ENCODE measurements at regions not wholly inside any gene's neighbourhood (a gene's known extent, or its start where the extent isn't known, plus 50 kb on each side); places are given as distances from the start of the nearest gene placed in this dataset.
"Not testable (repeated sequence)": the region's sequence is repeated elsewhere in the genome, so short reads cannot be mapped to it uniquely, and the experiment has no call there.

DNA sequence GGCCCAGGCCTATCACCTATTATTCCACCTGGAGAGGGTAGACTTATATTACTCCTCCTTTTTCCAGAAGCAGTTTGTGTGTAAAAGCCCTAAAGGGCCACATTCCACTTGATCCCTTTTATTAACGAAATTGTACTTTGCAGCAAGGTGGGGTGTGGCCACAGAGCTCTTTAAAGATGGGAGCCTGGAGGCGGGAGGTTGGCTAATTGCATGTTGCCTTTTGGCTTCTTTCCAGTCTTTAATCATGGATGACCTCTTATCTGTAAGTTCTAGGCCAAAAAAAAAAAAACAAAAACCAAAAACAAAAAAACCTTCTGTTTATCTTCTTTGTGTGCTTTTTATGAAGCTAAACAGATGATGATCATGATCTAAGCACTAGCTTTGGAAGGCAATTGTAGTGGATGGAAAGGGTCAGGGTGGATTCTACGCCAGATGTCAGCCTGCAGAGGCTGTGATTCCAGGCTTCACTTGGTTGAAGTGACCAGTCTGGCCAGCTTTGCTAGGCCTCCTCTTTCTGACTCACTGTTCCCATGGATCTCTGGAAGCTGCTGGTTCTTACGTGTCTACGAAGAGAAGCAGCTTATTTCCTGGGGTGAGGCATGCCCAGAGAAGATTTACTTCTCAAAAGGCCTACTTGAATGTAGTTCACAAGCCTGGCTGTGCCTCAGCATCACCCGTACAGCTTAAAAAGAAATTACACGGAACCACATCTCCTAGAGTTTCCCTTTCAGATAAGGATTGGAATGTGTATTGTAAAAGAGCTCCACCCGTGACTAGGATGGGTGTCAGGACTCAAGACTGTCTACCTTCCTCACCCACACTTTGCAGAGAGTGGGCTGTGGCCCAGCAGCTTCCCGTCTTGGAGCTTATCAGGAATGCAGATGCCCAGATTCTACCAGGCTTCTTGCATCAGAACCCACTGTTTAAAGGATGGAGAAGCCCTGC is 330.9 kb upstream of the C2CD4B start:
- DNase-seq (ENCODE audit: low spot score) = no peak

DNA sequence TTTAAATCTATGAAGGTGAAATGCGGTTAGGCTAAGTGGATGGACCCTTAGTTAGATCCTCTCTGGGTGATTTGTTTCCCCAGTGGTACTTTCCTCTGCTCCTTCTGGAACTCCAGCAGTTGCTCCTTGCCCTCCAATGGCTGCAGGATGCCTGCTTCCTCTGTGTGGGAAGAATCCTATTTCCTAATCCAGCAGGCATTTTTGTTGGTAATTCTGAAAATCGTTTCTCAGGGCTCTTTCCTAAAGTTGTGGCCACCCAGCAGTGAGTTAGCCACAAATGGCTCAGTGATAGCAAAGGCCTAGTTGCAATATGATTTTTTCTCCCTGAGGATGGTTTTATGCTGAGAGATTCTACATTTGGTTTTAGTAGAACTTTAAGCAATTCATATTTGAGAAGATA is 332.3 kb upstream of the C2CD4B start:
- DNase-seq (ENCODE audit: low spot score) = no peak

DNA sequence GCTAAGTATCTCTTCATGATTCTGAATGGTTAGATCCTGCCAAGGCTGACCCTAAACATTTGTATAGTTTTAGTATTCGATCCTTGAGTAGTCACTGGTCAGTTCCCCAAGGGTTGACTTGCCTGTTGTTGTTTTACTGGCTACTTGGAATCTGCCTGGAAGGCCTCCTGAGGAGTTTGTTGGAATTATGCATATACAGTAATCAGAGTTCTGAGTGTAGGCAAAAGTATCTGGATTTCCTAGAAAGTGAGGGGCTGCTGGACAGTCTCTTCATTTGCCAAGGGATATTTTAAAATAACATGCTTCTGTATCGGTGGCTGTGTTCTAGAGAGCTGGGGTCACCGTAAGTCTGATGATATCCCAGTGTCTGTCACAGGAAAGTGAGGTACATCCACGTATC is 333.2 kb upstream of the C2CD4B start:
- DNase-seq (ENCODE audit: low spot score) = no peak

DNA sequence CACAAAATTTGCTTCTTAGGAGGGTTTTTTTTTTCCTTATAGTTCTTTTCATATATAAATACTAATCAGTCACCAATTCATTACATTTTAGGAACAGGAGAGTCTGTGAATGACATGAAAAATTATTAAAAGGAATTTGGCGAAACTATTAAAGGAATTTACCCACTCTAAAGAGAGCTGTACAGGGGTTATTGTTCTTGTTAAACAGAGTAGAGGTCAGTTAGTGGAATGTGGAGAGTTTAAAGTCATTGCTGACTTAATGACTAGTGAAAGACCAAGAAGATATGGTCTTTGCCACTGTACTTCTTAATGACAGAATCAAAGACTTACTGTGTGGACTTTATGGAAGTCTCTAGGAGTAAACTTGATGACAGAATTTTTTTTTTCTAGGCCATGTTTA is 333.6 kb upstream of the C2CD4B start:
- DNase-seq (ENCODE audit: low spot score) = no peak

DNA sequence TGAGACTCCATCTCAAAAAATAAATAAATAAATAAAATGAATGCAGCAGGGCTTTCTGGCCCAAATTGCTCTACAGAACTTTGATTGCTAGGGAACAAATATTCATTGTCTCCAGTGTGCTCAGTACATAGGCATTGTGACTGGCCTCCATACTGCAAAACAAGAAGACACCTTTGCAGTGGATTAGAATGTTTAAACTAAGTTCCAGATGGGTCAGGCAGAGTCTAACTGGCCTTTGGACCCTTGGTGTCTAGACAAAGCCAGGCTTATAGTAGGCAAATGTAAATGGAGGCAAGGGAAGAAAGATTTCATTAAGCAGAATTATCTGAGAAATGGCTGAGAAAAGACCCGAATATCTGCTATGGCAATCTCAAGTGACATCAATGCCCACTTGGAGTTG is 335.2 kb upstream of the C2CD4B start:
- no peak for DNase-seq (ENCODE audit: low spot score)

DNA sequence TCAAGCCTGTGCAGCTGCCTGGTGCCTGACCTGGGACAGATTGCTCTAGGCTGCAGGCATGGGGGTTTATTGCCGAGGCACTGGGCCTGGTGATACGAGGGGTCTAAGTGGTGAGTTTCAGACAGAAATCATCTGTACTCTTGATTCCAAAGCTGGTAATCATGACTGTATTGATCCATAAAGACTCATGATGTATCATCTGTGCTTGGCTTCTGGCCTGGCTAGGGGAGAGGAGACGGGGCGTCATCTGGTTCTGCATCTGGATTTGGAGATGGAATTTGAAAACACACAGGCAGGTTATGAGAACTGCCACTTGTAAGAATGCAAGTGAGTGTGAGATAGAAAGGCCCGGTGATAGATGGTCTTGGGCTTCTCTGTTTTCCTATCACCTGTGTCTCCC is 337.4 kb upstream of the C2CD4B start:
- DNase-seq (ENCODE audit: low spot score) = no peak

DNA sequence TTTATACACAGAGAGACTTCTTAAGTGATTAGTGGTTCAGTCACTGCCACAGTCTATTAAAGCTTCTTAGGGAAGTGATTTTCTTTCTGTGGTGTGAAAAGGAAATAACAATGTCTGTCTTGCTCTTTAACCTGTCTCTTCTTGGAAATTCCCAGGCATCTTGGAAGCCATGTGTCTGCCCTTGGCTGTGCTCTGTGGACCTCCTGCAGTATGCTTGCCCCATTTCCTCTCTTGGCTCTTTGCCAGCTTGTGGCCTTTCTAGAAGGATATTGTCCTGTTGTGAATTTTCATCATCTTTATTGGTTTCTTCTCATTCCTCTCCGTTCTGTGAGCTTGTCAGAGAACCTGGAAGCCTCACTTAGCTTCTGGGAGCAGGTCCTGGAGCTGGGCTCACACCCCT is 338.4 kb upstream of the C2CD4B start:
- no peak for DNase-seq (ENCODE audit: low spot score)

DNA sequence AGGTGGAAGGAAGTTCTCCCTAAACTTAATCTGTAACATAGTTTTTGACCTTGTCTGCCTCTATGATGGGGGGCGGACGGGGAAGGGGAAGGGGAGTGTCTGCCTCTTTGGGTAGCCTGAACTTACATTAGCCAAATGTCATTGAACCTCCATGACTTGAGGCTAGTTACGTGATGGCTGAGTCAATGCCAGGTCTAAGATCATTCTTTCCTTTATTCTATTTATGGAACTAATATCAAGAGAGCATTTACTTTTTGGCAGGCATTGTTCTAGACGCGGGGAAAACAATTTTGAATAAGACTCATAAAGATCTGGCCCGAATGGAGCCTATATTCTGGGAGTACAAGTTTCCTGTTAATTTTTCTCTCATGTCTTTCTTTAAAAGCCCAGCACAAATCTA is 340.7 kb upstream of the C2CD4B start:
- no peak for DNase-seq (ENCODE audit: low spot score)

DNA sequence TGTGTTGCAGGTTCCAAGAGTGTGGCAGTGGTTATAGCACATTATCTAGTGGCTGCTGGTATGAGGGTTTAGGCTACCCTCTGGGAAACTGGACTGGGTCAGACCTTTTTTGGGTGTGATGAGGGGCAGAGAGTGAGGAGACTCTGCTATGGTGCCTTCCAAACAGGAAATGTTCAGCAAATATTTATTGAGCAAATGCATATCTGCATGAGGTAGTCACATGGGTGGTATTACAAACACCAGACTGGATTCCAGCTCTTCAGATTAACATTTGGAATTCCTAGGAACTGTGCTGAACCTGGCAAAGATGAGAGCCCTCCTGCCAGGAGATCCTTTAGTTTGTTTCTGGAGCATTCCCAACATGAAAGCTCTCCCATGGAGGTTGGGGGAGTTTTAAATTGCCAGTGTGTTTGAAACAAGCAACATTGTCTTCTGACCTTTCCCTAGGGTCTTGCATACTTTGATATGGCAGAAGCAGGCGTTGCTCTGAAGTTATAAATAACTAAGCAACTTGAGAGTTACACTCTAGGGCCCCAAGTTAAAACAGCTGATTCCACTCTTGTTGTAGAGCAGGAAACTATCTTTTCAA is 341.2 kb upstream of the C2CD4B start:
- DNase-seq (ENCODE audit: low spot score) = no peak

DNA sequence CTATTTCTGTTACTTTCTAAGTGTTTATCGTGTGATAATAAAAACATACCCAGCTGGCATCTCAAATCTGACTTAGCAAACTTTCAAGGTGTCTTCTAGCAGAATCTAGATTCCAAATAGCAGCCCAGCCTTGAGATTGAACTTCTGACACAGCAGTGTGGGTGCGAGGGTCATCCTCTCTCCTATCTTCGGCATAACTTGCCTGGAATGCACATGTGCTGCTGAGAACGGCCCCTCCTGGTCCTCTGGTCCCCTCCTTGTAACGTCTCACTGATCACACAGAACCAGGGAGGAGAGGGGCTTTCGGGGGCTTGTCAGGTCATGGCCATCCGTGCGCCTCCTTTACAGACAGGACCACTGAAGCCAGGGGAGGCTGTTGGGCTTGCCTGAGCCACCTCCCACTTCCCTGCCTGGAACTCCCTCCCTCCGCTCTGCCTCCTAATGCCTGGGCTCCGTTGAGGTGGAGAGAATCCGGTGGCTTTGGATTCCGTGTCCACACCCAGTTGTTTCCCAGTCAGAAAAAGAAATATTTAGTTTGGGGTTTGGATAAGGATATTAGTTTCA is 344.4 kb upstream of the C2CD4B start:
- no peak for DNase-seq (ENCODE audit: low spot score)

DNA sequence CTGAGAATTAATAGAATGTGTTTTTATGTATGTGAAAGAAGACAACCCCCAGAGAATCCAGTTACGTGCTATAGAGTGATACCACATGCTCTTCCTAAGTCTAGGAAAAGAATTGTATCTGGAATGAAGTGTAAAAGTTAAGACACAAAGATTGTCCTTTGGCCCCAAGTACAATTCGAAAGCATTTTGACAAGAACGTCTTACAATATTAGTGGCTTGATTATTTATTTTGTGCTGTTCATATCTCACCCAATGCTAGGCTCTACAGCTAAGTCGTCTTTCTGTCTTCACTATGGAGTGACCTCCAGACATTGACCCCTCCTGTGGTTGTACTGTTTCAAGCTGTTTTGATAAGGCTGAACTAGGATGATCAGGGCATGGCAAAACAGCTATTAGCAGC is 345.7 kb upstream of the C2CD4B start:
- DNase-seq (ENCODE audit: low spot score) = no peak

DNA sequence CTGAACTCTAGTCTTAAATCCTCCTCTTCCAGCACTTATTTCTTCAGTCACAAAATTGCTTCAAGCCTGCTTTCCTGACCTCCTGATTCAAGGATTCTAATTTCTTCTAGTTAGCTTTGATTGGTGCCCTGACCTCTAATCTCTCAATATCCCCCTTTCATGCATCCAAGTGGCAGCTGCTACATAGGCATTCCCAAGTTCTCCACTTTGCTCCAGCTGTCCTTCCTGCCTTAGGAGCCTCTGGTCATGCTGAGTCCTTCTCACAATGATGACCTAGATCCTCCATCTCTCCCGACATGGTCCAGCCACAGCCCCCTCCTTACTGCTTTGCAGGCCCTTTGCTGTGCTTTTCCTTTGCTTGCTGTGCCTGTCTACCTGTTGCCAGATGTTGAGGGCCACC is 347.8 kb upstream of the C2CD4B start:
- DNase-seq (ENCODE audit: low spot score) = no peak

DNA sequence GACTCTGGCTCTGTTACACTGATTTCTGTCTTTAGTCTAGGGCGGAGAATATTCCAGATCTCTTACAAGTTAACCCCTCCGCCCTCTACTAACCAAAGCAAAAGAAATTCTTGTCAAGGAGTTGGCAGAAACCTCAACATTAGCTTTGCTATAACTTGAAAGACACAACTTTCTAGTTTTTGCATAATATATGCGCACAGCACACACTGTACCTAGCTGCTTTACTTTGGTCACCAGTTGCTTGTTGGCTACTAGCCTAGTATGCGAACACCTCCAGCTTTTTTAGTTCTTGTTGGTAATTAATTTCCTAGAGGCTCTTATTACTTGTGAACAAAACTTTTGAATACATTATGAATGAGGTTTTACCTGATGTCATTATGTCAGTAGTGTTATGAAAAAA is 348.8 kb upstream of the C2CD4B start:
- DNase-seq (ENCODE audit: low spot score) = no peak

DNA sequence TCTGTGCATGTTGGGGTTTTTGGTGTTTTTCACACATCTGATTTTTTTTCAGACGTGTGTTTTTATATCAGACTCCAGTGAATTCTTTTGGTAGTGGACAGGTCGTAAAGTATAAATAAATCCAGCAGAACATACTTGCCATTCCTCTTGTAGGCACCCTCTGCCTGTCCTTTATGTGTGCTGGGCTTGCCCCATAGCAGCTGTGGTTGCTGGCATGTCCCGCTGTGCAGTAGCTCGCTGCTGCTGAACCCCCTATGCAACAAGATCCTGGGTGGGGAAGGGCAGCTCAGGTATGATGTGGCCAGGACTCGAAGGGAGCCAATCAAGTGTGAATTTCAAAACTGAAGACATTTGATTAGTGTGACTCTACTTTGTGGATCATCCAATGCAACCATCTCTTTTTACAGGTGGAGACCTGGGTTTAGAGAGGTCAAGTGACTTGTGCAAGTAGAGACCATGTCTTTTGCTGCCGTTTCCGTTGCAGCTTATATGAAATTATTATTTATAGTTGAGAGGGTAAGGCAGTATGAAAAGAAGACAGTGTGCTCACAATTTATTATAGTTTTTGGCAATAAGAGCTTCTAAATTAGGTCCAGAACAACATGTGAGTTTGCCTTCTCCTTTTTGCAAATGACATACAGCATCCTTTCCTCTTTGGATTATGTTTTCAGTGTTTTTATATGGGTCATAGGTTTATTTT is 350.8 kb upstream of the C2CD4B start:
- DNase-seq (ENCODE audit: low spot score) = no peak

DNA sequence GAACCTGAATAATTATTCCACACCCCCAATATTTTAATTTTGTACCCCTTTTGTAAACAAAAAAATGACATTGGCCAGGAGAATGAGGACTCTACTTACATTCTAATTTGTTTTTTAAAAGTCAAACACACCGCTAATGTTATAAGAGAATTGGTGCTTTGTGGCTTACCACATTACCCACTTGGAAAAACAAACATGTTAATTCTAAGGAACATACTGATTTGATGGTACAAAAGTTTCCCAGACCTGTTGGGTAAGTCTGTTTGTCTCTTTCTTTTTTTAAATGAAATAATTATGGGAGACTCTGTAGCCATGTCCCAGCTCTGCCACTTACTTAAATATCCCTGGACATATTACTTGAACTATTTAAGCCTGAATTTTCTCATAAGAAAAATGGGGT is 352.5 kb upstream of the C2CD4B start:
- no peak for DNase-seq (ENCODE audit: low spot score)

DNA sequence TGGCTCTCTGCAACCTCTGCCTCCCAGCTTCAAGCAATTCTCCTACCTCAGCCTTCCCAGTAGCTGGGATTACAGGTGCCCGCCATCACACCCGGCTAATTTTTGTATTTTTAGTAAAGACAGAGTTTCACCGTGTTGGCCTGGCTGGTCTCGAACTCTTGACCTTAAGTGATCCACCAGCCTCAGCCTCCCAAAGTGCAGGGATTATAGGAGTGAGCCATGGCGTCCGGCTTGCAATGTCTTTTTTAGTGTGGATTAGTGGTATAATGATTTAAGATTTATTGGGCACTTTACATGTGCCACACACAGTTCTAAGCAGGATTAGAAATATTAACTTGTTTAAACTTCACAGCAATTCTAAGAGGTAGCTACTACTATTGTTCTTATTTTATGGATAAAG is 353.6 kb upstream of the C2CD4B start:
- DNase-seq (ENCODE audit: low spot score) = not testable (repeated sequence)

DNA sequence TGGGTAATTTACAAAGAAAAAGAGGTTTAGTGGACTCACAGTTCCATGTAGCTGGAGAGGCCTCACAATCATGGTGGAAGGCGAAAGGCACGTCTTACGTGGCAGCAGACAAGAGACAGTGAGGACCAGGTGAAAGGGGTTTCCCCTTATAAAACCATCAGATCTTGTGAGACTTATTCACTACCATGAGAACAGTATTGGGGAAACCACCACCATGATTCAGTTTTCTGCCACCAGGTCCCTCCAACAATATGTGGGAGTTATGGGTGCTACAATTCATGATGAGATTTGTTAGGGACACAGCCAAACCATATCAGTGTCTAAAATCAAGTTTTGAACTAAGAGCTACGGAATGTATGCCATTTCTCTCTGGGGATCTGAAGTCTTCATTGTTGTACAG is 354.8 kb upstream of the C2CD4B start:
- DNase-seq (ENCODE audit: low spot score) = no peak

DNA sequence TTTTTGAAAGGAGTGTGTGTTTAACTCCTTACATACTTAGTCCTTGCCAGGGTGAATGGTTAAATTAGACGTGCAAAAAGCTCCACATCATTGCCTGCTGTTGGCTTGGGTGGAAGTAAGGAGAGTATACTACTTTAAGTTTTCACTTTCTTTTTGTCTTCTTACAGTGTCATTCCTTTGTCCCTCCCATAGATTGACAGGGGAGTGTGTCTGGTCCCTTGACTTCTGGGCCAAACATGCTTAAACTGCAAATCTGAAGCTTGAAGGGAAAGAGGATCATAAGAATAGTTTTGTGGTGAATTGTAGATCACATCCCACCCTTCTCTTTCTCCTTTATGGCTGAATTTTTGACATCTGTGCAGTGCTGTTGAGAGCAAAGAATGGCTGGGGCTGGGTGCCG is 355.8 kb upstream of the C2CD4B start:
- DNase-seq (ENCODE audit: low spot score) = no peak

DNA sequence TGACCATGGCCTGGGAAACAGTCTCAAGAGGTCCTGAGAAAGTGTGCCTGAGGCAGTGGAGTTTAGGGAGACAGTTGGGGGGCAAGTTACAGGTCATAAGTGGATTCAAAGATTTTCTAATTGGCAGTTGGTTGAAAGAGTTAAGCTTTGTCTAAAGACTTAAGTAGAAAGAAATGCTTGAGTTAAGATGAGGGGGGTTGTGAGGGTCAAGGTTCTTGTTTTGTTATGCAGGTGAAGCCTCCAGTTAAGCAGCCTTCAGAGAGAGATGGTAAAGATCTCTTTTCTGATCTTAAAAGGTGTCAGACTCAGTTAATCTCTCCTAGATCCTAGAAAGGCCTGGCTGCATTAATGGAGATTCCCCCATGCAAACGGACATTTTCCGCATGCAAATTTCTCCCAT is 356.3 kb upstream of the C2CD4B start:
- no peak for DNase-seq (ENCODE audit: low spot score)

DNA sequence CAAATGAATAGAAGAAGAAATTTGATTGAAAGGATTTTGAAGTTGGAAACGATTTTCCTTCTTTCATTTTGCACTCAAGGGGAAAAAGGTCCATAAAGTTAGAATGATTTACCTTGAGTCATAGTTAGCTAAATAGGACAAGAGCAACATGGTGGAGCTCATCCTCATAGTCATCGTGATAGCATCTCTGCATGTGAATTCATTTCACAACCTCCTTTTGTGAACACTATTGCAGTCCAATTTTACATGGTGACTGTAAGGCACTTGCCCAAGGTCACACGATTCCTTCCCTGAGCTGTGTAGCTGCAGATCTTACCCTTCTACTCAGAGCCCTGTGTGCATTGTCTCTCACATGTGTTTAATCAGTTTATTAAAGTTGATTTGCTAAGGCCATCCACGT is 359.8 kb upstream of the C2CD4B start:
- no peak for DNase-seq (ENCODE audit: low spot score)

DNA sequence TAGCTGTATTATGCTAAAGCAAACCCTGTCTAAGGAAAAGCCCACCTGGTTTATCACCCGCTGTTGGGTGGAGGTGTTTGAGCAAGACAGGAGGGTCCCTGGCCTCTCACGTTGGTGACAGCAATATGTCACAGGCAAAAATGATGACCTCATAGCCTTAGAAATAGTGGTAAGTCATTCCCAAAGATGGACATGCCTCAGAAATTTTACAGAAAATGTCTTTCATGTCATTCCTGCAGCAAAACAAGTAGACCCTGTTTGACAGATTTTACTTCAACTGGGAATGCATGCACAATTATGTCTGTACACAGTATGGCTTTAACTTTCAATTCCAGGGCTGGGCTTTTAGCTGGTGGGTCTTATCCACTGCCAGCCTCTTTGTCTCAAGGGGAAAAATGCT is 362.3 kb upstream of the C2CD4B start:
- no peak for DNase-seq (ENCODE audit: low spot score)

DNA sequence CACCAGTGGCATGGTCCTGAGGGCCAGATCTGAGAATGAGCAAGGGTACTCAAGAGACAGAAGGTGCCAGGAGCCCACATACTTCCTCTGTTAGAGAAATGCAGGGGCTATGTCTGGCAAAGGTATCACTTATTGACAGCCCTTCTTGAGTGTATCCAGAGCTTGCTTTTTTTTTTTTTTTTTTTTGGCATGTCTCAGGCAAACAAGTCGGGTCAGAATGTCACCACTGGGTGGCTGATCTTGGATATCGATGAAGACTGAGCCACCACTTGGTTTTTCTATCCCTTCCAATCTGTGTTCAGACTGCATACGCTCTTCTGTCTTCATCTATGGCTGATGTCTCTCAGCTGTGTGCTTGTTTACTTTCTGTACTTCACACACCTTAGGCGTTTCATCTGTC is 363.4 kb upstream of the C2CD4B start:
- DNase-seq (ENCODE audit: low spot score) = no peak
